ENCODE measurements at regions not wholly inside any gene's neighbourhood (a gene's known extent, or its start where the extent isn't known, plus 50 kb on each side); places are given as distances from the start of the nearest gene placed in this dataset.

- Histone ChIP-seq H3K4me3 (no peak overlapping the region), H3K4me1 (ENCODE audit: low read depth) (no peaks in the 10 kb centered on the region), H3K9me3 (no peaks in the 10 kb centered on the region), H3K36me3 (ENCODE audit: low read depth) (no peaks in the 10 kb centered on the region)
- intact Hi-C loops (cut with DNase I, micrococcal nuclease), result no loop called here
- ATAC-seq, result no peak
- DNase-seq, result no peak
- TF ChIP-seq CTCF (IDR thresholded peaks at IDR 0.05), result no peak
Observed at GRCh38 chr6:92944132-92944531, 475.2 kb downstream of the EPHA7 start.

- Histone ChIP-seq H3K4me1 (ENCODE audit: low read depth) (no peaks in the 10 kb centered on the region), H3K4me3 (no peak overlapping the region), H3K9me3 (no peaks in the 10 kb centered on the region), H3K36me3 (ENCODE audit: low read depth) (no peaks in the 10 kb centered on the region)
- DNase-seq, result no peak
- ATAC-seq, result no peak
- TF ChIP-seq CTCF (IDR thresholded peaks at IDR 0.05), result no peak
- intact Hi-C loops (cut with DNase I, micrococcal nuclease), result no loop called here
Observed at GRCh38 chr6:92942549-92942948, 476.8 kb downstream of the EPHA7 start.

- intact Hi-C loops (cut with DNase I, micrococcal nuclease), result no loop called here
- Histone ChIP-seq H3K4me3 (no peak overlapping the region), H3K4me1 (ENCODE audit: low read depth) (no peaks in the 10 kb centered on the region), H3K36me3 (ENCODE audit: low read depth) (no peaks in the 10 kb centered on the region), H3K9me3 (no peaks in the 10 kb centered on the region)
- ATAC-seq, result no peak
- TF ChIP-seq CTCF (IDR thresholded peaks at IDR 0.05), result no peak
- no peak for DNase-seq
Observed at GRCh38 chr6:92934625-92935024, 484.7 kb downstream of the EPHA7 start.

- TF ChIP-seq CTCF (IDR thresholded peaks at IDR 0.05), result no peak
- Histone ChIP-seq H3K4me3 (no peak overlapping the region), H3K9me3 (no peaks in the 10 kb centered on the region), H3K36me3 (ENCODE audit: low read depth) (no peaks in the 10 kb centered on the region), H3K4me1 (ENCODE audit: low read depth) (no peaks in the 10 kb centered on the region)
- DNase-seq (no peak), ATAC-seq (no peak)
- intact Hi-C loops (cut with DNase I, micrococcal nuclease), result no loop called here
Observed at GRCh38 chr6:92930171-92930570, 489.2 kb downstream of the EPHA7 start.

GRCh38 chr6:92922216-92922806 is 497.0 kb downstream of the EPHA7 start:
- H3K36me3 ChIP-seq (ENCODE audit: low read depth), result no peaks in the 10 kb centered on the region
- H3K4me3 ChIP-seq, result no peak overlapping the region
- no peaks in the 10 kb centered on the region for H3K9me3 ChIP-seq
- ATAC-seq (no peak), DNase-seq (no peak)
- intact Hi-C loops (cut with DNase I, micrococcal nuclease), result no loop called here
- no peaks in the 10 kb centered on the region for H3K4me1 ChIP-seq (ENCODE audit: low read depth)
- TF ChIP-seq CTCF (IDR thresholded peaks at IDR 0.05), result no peak

GRCh38 chr6:92915466-92915865 is 503.9 kb downstream of the EPHA7 start:
- no peaks in the 10 kb centered on the region for H3K4me1 ChIP-seq (ENCODE audit: low read depth)
- no peaks in the 10 kb centered on the region for H3K9me3 ChIP-seq
- intact Hi-C loops (cut with DNase I, micrococcal nuclease), result no loop called here
- no peak overlapping the region for H3K4me3 ChIP-seq
- H3K36me3 ChIP-seq (ENCODE audit: low read depth), result no peaks in the 10 kb centered on the region
- TF ChIP-seq CTCF (IDR thresholded peaks at IDR 0.05), result no peak
- ATAC-seq, result no peak
- no peak for DNase-seq
